NT2/D1 (cell line): ENCODE measurements at regions not wholly inside any gene's neighbourhood (a gene's known extent, or its start where the extent isn't known, plus 50 kb on each side); places are given as distances from the start of the nearest gene placed in this dataset.
A peak's percentile ranks its signal among the peaks of the same experiment; 100 is the strongest.

Source experiments
- DNase-seq: peaks from one replicate; pipeline ENCODE4 v3.0.0-alpha.2; 2011; ENCODE audit warnings: low read depth, low spot score
- H3K27me3 ChIP-seq: 2 replicates; pipeline ENCODE4 v1.6.0; 2011; ENCODE audit warnings: mild to moderate bottlenecking; ENCODE audit not compliant: insufficient read length, insufficient read depth
- H3K36me3 ChIP-seq: 2 replicates; pipeline ENCODE4 v1.6.1; 2011; ENCODE audit warnings: mild to moderate bottlenecking, low read length, mixed read lengths; ENCODE audit not compliant: insufficient read depth, insufficient read length
- H3K4me1 ChIP-seq: 2 replicates; pipeline ENCODE4 v1.5.1; 2011; ENCODE audit not compliant: insufficient read depth, insufficient read length
- H3K4me3 ChIP-seq: 2 replicates; pipeline ENCODE4 v1.5.1; 2011; ENCODE audit warnings: low read depth; ENCODE audit not compliant: insufficient read length
- H3K9ac ChIP-seq: 2 replicates; pipeline ENCODE4 v1.6.0; 2011; ENCODE audit warnings: low read depth; ENCODE audit not compliant: insufficient read length
- H3K9me3 ChIP-seq: 2 replicates; pipeline ENCODE4 v1.5.1; 2011; ENCODE audit warnings: mild to moderate bottlenecking, low read length; ENCODE audit not compliant: insufficient read depth
- SUZ12 ChIP-seq: IDR thresholded peaks from 2 replicates; pipeline ENCODE4 v1.6.1; 2011; ENCODE audit not compliant: insufficient read length, insufficient read depth; ENCODE audit errors: extremely low read depth
- YY1 ChIP-seq: IDR thresholded peaks from 2 replicates; pipeline ENCODE4 v1.6.1; 2011; ENCODE audit not compliant: insufficient read length, insufficient read depth
- ZNF274 ChIP-seq: IDR thresholded peaks from 2 replicates; pipeline ENCODE4 v1.6.1; 2011; ENCODE audit warnings: mild to moderate bottlenecking, low read depth, low read length

DNA sequence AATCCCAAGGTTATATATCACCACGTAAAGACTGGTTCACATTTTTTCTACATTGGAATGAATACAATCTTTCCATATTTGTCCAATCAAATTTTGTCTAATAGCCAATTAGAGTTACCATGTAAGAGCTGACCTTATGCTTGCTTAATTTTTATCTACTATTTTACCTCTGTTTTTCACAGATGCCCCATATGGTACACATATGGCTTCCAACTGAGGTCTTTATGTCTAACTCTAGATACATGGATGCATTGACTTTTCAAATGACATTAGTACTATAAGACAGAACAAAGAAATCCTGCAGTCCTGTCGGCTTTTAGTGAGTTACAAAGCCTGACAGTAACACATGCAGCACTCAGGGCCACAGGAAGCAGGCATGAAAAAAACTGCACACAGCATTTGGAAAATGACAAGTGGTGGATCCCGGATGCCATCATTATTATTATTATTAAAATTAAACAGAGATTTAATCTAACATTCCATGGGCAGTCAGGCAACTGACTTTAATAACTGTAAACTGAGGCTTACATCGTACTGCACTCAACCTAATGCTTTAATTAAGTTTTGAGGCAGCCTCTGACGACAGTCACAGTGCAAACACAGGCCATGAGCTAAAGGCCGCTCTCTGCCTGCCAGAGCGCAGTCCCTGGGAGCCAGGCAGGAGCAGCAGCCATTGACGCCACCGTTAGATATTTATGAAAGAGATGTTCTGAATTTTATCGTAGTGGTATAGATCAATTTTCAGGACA is 113.9 kb upstream of the TMCO5A start:
- no peak for TF ChIP-seq SUZ12

GRCh38 chr15:37823601-37824275 is 110.7 kb upstream of the TMCO5A start:
- TF ChIP-seq YY1 (no peak), ZNF274 (no peak), SUZ12 (no peak)
- Histone ChIP-seq H3K27me3 (no peaks in the 10 kb centered on the region), H3K9ac (no peak overlapping the region), H3K4me3 (no peak overlapping the region), H3K9me3 (no peaks in the 10 kb centered on the region), H3K4me1 (no peaks in the 10 kb centered on the region), H3K36me3 (no peaks in the 10 kb centered on the region)
- DNase-seq, result no peak

More for the DNA sequence above, 113.9 kb upstream of the TMCO5A start:
- H3K9me3 ChIP-seq, result no peaks in the 10 kb centered on the region
- no peaks in the 10 kb centered on the region for H3K4me1 ChIP-seq
- no peak for DNase-seq
- no peaks in the 10 kb centered on the region for H3K27me3 ChIP-seq
- no peak overlapping the region for H3K9ac ChIP-seq
- H3K36me3 ChIP-seq, result no peaks in the 10 kb centered on the region
- no peak overlapping the region for H3K4me3 ChIP-seq

GRCh38 chr15:37824717-37825382 is 109.6 kb upstream of the TMCO5A start:
- peak; percentile 1 for DNase-seq
- Histone ChIP-seq H3K9ac (no peak overlapping the region), H3K9me3 (no peaks in the 10 kb centered on the region), H3K36me3 (no peaks in the 10 kb centered on the region), H3K4me1 (no peaks in the 10 kb centered on the region), H3K27me3 (no peaks in the 10 kb centered on the region), H3K4me3 (no peak overlapping the region)
- TF ChIP-seq ZNF274, result no peak
- TF ChIP-seq YY1, result no peak
- TF ChIP-seq SUZ12, result no peak

- Histone ChIP-seq H3K9ac (no peak overlapping the region), H3K4me1 (no peaks in the 10 kb centered on the region), H3K36me3 (no peaks in the 10 kb centered on the region), H3K9me3 (no peaks in the 10 kb centered on the region), H3K27me3 (no peaks in the 10 kb centered on the region), H3K4me3 (no peak overlapping the region)
- no peak for DNase-seq
- TF ChIP-seq ZNF274 (no peak), SUZ12 (no peak), YY1 (no peak)
Observed at GRCh38 chr15:37837276-37837675, 97.2 kb upstream of the TMCO5A start.

GRCh38 chr15:37847776-37848175 is 86.7 kb upstream of the TMCO5A start:
- H3K36me3 ChIP-seq, result no peaks in the 10 kb centered on the region
- no peak for DNase-seq
- no peak overlapping the region for H3K9ac ChIP-seq
- H3K4me1 ChIP-seq, result no peaks in the 10 kb centered on the region
- no peaks in the 10 kb centered on the region for H3K27me3 ChIP-seq
- H3K9me3 ChIP-seq, result no peaks in the 10 kb centered on the region
- TF ChIP-seq YY1, result no peak
- no peak for TF ChIP-seq ZNF274
- no peak for TF ChIP-seq SUZ12
- H3K4me3 ChIP-seq, result no peak overlapping the region

GRCh38 chr15:37856109-37856508 is 78.3 kb upstream of the TMCO5A start:
- Histone ChIP-seq H3K9ac (no peak overlapping the region), H3K4me1 (no peaks in the 10 kb centered on the region), H3K27me3 (no peaks in the 10 kb centered on the region), H3K36me3 (no peaks in the 10 kb centered on the region), H3K4me3 (no peak overlapping the region), H3K9me3 (no peaks in the 10 kb centered on the region)
- no peak for DNase-seq
- TF ChIP-seq YY1 (no peak), ZNF274 (no peak)

GRCh38 chr15:37860896-37861295 is 73.5 kb upstream of the TMCO5A start:
- no peak for DNase-seq
- H3K27me3 ChIP-seq, result no peaks in the 10 kb centered on the region
- H3K4me1 ChIP-seq, result no peaks in the 10 kb centered on the region
- TF ChIP-seq YY1 (no peak), ZNF274 (no peak), SUZ12 (no peak)
- no peaks in the 10 kb centered on the region for H3K36me3 ChIP-seq
- H3K9ac ChIP-seq, result no peak overlapping the region
- H3K9me3 ChIP-seq, result no peaks in the 10 kb centered on the region
- no peak overlapping the region for H3K4me3 ChIP-seq
